HEK293T (cell line): ENCODE measurements at regions not wholly inside any gene's neighbourhood (a gene's known extent, or its start where the extent isn't known, plus 50 kb on each side); places are given as distances from the start of the nearest gene placed in this dataset.

Experiments
- CTCF ChIA-PET: fragments of 350-600 bp; formaldehyde crosslinking; extraction: SDS; loops from one replicate; lab custom pipeline; 2021; ENCODE audit warnings: antibody characterized with exemption, inconsistent platforms; lab: Yijun Ruan, JAX
- POLR2A ChIA-PET: fragments of 350-600 bp; formaldehyde crosslinking; extraction: SDS; loops from one replicate; lab custom pipeline; 2020; ENCODE audit warnings: antibody characterized with exemption, inconsistent platforms; lab: Yijun Ruan, JAX
- DNase-seq: peaks from one replicate; pipeline ENCODE4 v3.0.0; 2012; ENCODE audit warnings: mixed read lengths; ENCODE audit errors: extremely low spot score
- ARNT ChIP-seq: fragments of 450-650 bp; IDR thresholded peaks from 2 replicates; pipeline ENCODE4 v1.6.1; 2017; ENCODE audit warnings: mild to moderate bottlenecking
- BHLHE40 ChIP-seq: fragments of 450-650 bp; IDR thresholded peaks from 2 replicates; pipeline ENCODE4 v1.6.1; 2016; ENCODE audit warnings: mild to moderate bottlenecking, moderate library complexity, borderline replicate concordance
- CTBP1 ChIP-seq: fragments of 450-650 bp; IDR thresholded peaks from 2 replicates; pipeline ENCODE4 v1.6.1; 2016; ENCODE audit warnings: borderline replicate concordance
- ELF4 ChIP-seq: fragments of 450-650 bp; IDR thresholded peaks from 2 replicates; pipeline ENCODE4 v1.6.1; 2017; ENCODE audit warnings: antibody characterized with exemption
- FOXA1 ChIP-seq: fragments of 450-650 bp; IDR thresholded peaks from 2 replicates; pipeline ENCODE4 v1.6.1; 2016; ENCODE audit warnings: mild to moderate bottlenecking
- FOXK2 ChIP-seq: fragments of 450-650 bp; IDR thresholded peaks from 2 replicates; pipeline ENCODE4 v1.6.1; 2016; ENCODE audit warnings: mild to moderate bottlenecking
- FOXM1 ChIP-seq: fragments of 450-650 bp; IDR thresholded peaks from 2 replicates; pipeline ENCODE4 v1.6.1; 2017; ENCODE audit warnings: mild to moderate bottlenecking, borderline replicate concordance
- HDGF ChIP-seq: fragments of 450-650 bp; IDR thresholded peaks from 2 replicates; pipeline ENCODE4 v1.6.1; 2017; ENCODE audit warnings: antibody characterized with exemption, borderline replicate concordance
- L3MBTL2 ChIP-seq: fragments of 450-650 bp; conservative IDR thresholded peaks from 2 replicates; pipeline ENCODE4 v1.6.1; 2016; ENCODE audit warnings: mild to moderate bottlenecking
- LEF1 ChIP-seq: fragments of 450-650 bp; IDR thresholded peaks from 2 replicates; pipeline ENCODE4 v1.6.1; 2017; ENCODE audit warnings: mild to moderate bottlenecking, borderline replicate concordance
- NFRKB ChIP-seq: fragments of 450-650 bp; IDR thresholded peaks from 2 replicates; pipeline ENCODE4 v1.6.1; 2016; ENCODE audit warnings: mild to moderate bottlenecking, moderate library complexity
- PKNOX1 ChIP-seq: fragments of 450-650 bp; IDR thresholded peaks from 2 replicates; pipeline ENCODE4 v1.6.1; 2016
- SP1 ChIP-seq: fragments of 450-650 bp; IDR thresholded peaks from 2 replicates; pipeline ENCODE4 v1.6.1; 2017
- SUZ12 ChIP-seq: fragments of 450-650 bp; IDR thresholded peaks from 2 replicates; pipeline ENCODE4 v1.6.1; 2016; ENCODE audit warnings: mild to moderate bottlenecking
- TARDBP ChIP-seq: fragments of 450-650 bp; IDR thresholded peaks from 2 replicates; pipeline ENCODE4 v1.6.1; 2016
- ZNF384 ChIP-seq: fragments of 450-650 bp; IDR thresholded peaks from 2 replicates; pipeline ENCODE4 v1.6.1; 2016

- ChIA-PET POLR2A (no interaction called here), CTCF (no interaction called here)
- DNase-seq: no peak
- TF ChIP-seq HDGF (no peak), NFRKB (no peak), ZNF384 (no peak), PKNOX1 (no peak), LEF1 (no peak), SP1 (no peak), FOXM1 (no peak), FOXK2 (no peak), TARDBP (no peak), BHLHE40 (no peak), FOXA1 (no peak), L3MBTL2 (no peak), CTBP1 (no peak), ELF4 (no peak), ARNT (no peak), SUZ12 (no peak)
These were observed 105.9 kb downstream of the LBH start for GRCh38 chr2:30336978-30337841.

DNA sequence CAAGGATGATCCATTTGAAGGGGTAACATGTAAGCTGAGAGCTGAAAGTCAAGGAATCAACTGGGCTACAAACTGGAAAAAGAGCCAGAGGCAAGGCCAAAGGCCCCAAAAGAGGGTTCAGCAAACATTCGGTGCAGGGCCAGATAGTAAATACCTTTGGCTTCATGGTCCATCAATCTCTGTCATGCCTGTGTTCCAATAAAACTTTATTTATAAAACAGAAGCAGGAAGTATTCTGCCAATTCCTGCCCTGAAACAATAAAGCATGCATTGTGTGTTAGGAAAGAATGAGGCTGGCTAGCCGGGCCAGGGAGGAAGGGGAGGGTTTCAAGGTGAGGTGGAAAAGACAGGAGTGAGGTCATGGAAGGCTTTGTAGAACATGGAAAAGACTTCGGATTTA, 107.1 kb downstream of the LBH start:
- CTCF ChIA-PET: no interaction called here
- no peak for TF ChIP-seq SUZ12
- TF ChIP-seq HDGF: no peak
- TF ChIP-seq TARDBP: no peak
- TF ChIP-seq SP1: no peak
- no peak for TF ChIP-seq CTBP1
- no peak for TF ChIP-seq L3MBTL2
- no peak for TF ChIP-seq FOXM1
- no peak for TF ChIP-seq PKNOX1
- no peak for TF ChIP-seq ZNF384
- TF ChIP-seq BHLHE40: no peak
- no peak for TF ChIP-seq FOXK2
- TF ChIP-seq FOXA1: no peak
- POLR2A ChIA-PET: no interaction called here

DNA sequence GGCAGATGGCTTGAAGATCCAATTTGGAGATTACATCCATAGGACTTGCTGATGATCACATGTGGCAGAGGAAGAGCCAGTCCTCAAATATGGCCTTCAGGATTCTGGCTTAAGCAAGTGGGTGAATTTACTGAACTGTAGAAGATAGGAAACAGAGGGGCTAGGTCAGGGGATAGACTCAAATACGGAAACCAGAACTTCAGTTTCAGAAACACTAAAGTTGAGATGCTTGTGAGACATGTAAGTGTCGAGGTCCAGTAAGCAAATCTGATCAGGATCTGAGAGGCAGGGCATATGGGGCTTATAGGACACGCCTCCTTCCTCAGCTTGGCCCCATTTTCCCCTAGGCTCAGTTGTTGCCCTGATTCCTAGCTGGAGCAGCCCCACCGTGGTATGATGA, 107.7 kb downstream of the LBH start:
- TF ChIP-seq FOXA1 (no peak), SP1 (no peak), TARDBP (no peak), FOXK2 (no peak), PKNOX1 (no peak), BHLHE40 (no peak), L3MBTL2 (no peak), HDGF (no peak), FOXM1 (no peak), NFRKB (no peak), ZNF384 (no peak), CTBP1 (no peak), ELF4 (no peak), SUZ12 (no peak), LEF1 (no peak), ARNT (no peak)
- ChIA-PET POLR2A (no interaction called here), CTCF (no interaction called here)
- DNase-seq: no peak

More for the DNA sequence above, 107.1 kb downstream of the LBH start:
- DNase-seq: no peak

DNA sequence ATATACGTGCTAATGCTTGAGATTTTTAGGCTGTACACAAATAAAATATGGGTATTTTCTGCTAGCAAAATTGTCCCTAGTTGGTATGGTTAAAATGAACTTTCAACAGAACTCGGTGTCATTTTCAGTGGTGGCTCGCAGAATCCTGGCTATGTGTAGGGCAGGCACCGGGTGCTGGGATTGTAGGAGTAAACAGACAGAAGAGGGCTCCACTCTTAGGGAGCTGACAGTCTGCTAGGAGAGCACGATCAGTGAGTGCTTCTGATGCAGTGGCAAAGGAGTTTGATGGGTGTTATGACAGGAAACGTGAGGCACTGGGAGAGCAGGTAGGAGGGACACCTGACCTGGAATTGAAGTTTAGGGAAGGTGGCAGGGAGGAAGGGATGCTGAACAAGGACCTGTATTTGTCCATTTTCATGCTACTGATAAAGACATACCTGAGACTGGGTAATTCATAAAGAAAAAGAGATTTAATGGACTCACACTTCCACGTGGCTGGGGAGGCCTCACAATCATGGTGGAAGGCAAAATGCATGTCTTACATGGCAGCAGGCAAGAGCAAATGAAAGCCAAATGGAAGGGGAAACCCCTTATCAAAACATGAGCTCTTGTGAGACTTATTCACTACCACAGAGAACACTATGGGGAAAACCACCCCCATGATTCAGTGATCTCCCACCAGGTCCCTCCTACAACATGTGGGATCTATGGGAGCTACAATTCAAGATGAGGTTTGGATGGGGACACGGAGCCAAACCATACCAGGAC, 105.4 kb upstream of the LCLAT1 start:
- POLR2A ChIA-PET: no interaction called here
- CTCF ChIA-PET: no interaction called here
- DNase-seq: no peak
- TF ChIP-seq ELF4 (no peak), FOXA1 (no peak), FOXM1 (no peak), SUZ12 (no peak), LEF1 (no peak), PKNOX1 (no peak), NFRKB (no peak), SP1 (no peak), BHLHE40 (no peak), TARDBP (no peak), FOXK2 (no peak), HDGF (no peak), ZNF384 (no peak), CTBP1 (no peak), L3MBTL2 (no peak), ARNT (no peak)
